ENCODE measurements at regions not wholly inside any gene's neighbourhood (a gene's known extent, or its start where the extent isn't known, plus 50 kb on each side); places are given as distances from the start of the nearest gene placed in this dataset.
"Not testable (repeated sequence)": the region's sequence is repeated elsewhere in the genome, so short reads cannot be mapped to it uniquely, and the experiment has no call there.

DNA sequence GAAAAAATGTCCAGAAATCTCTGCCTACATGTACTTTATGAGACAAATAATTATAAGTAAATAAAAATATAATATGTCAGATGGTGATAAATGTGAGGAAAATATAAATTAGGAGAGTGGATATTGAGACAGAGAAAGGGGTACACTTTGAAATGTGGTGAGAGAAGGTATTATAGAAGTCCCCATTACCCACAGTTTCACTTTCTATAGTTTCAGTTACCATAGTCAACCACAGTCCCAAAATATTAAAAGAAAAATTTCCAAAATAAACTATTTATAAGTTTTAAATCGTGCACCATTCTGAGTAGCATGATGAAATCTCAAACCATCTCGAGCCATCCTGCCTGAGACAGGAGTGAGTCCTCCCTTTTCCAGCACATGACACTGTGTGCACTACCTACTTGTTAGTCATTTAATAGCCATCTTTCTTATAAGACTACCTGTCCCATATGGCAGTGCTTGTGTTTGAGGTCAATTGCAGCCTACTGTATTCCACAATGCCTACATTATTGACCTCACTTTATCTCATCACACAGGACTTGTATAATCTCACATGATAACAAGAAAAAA is 653.7 kb downstream of the DACH1 start:
- DNase-seq, result no peak

DNA sequence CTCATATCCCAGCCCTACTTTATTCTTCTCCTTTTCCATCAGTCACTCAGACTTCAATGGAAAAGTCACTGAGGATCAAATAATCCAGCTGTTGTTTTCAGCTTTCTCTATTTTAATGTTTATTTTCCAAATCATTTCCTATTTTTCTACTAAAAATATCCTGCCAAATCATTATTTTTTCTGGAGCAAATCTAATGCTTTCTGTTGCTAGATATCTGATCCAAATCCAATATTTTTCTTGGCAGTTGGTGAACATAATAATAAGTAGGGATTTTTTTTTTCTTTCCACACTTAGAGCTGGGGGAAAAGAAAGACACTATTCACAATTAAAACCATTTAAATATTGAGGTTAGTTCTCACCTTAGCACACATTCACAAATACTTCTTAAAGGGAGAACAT is 656.1 kb downstream of the DACH1 start:
- no peak for DNase-seq

DNA sequence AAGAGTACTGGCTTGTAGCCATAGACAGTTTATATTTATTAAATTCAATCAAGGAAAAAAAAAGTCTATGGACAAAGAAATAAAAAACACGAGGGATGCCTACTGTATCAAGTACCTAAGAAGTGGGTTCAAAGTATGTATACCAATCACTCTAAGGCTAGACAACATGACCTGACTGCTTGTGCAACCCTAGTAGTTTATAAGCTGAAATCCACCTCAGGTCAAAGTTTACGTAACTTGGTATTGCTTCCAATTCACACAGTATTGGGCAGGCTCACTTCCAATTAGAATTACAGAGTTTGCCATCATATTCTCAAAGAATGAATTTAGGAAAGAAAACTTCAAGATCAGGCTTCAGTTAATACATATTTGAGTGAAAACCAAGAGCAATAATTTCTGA is 657.8 kb downstream of the DACH1 start:
- no peak for DNase-seq

DNA sequence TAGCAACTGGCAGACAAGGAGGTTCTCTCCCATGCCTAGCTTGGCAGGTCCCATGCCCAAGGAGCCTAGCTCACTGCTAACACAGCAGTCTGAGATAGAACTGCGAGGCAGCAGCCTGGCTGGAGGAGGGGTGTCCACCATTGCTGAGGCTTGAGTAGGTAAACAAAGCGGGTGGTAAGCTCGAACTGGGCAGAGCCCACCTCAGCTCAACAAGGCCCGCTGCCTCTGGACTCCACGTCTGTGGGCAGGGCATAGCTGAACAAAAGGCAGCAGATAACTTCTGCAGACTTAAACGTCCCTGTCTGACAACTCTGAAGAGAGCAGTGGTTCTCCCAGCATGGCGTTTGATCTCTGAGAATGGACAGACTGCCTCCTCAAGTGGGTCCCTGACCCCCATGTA is 682.4 kb downstream of the DACH1 start:
- DNase-seq, result not testable (repeated sequence)

DNA sequence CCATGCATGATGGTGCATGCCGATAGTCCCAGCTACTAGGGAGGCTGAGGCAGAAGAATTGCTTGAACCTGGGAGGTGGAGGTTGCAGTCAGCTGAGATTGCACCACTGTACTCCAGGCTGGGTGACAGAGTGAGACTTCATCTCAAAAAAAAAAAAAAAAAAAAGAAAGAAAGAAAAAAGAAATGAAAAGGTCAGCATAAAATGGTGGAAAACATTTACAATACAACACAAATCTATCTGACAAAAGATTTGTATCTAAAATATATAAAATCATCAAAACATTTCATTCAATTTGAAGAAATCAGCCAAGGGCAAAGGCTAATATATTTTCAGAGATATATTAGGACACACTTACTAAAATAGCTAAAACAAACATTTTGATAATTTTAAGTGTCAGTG is 683.7 kb downstream of the DACH1 start:
- DNase-seq, result not testable (repeated sequence)

DNA sequence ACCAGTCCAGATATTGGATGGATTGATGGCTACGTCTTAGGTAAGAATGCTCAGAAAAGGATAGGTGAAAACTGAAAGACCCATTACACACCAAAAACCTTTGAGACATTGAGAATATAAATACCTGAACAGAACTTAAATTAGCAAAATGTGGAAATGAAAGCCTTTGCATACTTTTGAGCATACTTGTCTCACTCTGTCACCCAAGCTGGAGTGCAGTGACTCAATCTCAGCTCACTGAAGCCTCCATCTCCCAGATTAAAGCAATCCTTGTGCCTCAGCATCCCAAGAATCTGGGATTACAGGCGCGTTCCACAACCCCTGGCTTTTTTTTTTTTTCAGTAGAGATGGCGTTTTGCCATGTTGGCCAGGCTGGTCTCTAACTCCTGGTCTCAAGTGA is 695.3 kb downstream of the DACH1 start:
- no peak for DNase-seq

DNA sequence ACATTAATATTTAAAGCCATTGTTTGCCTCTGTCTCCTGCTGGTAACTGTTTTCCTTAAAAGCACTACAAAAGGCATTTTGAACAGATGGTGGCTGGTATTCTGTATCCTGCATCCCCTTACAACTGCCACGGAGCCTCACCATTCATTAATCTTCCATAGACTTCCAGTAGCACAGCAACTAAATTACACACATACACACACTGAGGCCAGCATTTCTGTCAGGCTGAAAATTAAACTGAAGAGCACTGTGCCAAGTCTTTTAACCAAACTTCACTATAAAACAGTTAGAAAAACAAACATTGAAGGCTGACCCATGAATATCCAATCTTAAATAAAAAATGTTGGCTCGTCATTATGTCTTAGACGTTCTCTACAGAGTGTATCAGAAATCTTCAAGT is 697.8 kb downstream of the DACH1 start:
- DNase-seq, result no peak

DNA sequence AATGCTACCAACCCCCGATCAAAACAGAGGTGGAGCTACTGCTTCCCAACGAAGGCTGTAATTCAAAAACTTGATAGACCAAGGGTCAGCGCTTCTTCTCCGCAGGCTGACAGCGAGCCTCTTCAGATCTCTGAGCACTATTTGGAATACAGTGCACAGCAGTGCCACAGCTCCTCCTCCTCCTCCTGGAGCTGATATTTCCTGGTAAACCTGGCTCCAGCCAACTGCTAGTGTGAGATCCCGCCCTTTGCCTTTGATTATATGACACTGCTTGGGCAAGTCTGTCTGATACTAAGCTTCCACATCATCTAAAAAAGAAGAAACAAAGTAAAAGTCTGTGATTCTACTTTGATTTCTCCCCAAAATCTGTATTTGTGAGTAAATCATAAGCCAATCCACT is 710.5 kb downstream of the DACH1 start:
- DNase-seq, result no peak

DNA sequence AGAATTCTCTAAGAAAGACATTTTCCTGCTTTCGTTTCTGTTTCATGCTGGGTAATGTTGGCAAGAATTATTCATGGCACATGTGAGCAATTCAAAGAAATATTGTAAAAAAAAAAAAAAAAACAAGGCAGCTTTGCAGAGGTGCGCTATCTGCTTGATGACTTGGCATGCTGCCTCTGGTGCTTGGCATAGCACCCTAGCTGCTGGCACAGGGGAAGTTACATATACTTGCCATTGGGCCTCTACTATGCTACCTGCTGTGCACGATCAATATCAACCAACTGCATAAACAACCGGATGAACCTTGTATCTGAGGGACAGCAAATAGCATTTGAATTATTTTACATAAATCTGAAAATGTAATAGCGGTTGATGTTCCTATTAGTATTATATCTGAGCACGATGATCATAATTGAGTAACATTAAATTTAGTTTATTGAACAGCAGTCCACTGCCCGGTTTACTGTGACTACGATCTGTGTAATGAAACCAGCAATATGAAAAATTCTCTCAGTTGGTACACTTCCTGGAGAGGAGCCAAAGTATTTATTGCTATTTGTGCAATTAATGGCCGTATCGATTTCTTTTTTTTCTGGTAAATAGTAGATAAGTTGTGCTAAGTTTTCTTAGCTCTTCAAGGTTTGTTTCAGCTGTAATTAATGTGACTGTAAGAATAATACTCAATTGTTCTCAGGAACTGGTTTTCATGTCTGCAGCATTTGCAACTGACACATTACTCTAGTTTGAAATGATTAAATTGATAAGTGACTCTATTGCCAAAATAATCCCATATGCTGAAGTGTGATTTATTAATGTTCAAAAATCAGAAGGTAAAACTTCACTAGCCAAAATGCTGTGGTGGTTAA is 717.3 kb downstream of the DACH1 start:
- DNase-seq, result no peak

DNA sequence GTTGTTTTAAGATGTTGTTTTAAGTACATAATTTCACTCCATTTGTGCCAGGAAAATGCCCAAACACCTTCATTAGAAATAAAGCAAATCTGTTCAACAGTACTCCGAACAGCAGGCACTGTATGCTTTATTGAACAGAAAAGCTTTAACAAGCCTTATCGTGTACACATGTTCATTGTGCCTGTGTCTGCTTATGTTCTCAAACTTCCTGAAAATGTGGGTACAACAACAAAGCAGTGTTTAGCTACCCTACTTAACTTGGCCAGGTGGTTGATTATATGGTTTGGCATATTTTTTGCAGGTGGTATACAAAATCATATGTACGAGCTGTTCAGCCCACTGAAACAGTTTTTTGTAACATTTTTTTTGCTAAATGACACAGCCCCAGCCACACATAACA is 718.0 kb downstream of the DACH1 start:
- no peak for DNase-seq

DNA sequence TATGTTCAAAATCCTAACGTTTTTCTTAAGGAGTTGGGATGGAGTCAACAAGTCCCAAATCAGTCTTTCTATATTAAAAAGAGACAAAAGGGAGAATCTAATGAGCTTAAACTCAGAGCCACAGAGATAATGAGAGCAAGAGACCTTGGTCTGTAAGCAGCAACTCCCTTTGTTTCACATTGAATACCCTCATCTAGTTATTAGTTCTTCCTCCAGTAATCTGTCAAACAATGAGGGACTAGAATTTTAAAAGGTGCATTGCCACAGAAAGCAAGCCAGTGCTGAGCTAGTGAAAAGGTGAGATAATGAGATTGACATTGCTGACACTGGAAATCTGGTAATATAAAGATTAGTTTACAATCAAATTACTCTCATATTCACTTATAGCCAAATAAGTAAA is 718.6 kb downstream of the DACH1 start:
- DNase-seq, result no peak

DNA sequence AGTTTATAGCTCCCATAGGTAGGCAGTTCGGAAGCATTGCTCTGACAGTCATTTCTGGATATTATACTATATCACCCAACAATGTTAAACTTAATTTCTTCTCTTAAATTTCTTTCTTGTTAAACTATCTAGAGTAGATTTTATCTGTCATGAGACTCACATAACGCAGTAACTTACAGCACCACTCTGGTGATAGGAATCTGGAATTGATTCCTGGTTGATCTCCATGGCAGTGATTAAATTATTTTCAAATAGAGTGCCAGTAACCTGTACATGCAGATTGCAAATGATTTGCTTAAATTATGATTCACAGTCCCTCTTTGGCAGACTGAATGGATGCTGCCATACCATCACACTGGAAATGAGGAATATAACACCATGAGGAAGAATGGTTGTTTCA is 722.1 kb downstream of the DACH1 start:
- no peak for DNase-seq

DNA sequence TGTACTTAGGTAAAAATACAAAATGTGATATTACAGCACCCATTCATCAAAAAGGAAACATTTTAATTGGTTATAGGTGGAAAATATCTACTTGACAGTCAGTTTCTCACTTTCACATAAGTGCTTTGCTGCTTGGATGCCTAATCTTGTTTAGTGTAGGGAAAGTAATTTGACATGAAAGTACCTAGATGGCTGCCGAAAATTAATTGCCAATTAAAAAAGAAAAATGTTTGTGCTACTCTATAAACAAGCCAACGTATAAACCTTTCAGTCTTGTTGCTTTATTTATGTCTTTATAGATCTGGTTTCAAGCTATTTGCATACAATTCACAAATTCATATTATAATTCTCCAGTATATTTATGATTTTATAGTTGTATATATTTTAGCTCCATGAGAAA is 729.9 kb downstream of the DACH1 start:
- DNase-seq, result no peak

DNA sequence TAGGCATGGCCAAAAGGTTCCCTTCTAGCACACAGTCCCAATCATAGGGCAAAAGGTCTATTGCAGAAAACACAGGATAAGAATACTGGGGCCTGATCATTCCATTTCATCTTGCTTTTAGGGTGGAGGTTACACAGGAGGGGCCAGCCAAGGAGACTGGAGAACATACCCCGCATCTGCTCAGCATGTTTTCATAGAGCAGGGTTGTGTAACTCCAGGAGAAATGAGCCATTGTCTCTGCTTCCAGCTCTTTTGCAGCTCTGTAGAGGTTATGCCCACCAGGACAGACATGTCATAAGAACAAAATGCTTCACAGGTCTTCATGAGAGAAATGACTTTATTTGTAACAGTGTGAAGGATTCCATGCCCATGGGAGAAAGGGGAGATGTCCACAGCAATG is 742.8 kb downstream of the DACH1 start:
- DNase-seq, result no peak

DNA sequence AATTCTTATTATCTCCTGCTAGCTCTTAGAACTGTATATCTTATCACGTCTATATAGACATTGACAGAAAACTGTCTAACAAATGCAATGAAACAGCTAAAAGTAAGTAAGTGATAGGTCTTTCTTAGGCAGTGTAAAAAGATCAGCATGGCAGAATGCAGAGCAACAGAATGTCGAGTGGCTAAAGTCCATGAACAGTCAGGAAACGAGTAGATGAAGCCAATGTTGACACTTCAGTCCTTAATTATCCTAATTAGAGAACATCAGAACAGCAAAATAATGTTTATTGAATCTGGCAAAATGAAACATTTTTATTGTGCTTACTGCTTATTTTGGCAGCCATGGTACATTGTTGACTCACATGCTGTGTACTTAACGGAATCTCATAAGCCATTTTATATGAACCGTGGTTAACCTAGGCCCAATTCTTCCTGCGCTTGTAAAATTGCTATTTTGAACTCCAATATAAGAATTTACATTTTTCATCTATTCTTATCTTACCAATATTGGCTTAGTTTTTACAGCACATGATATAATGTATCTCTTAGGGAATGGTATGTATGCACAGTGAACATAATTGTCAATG is 748.1 kb downstream of the DACH1 start:
- DNase-seq, result no peak

DNA sequence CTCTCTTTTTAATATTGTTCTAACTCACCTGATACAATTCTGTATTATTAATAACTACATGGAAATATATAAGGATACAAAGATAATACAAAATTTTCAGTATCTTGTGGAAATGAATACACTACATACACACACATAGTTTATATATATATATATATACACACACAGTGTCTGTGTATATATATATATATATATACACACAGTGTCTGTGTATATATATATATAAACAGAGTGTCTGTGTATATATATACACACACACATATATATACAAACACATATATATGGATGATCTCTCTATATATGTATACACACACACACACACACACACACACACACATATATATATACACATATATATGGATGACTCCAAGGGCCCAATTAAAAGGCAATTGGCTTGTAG is 749.1 kb downstream of the DACH1 start:
- DNase-seq, result no peak

DNA sequence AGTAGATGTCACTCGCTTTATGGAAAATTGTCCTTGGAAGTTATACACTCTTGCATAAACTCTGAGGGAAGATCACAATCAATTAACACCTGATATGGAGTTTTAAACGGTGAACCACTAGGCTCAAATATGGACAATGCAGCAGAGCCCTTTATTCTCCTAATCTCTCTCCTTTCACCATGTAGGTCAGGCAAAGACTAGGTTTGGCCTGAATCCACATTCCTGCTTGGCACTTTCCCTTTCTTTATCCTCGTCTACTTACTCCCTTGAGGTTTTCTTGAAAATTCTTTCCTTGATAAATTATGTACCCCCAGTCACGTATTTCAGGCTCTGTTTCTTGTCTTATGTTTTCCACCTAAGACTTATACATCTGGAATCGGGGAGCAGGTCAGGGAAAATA is 751.7 kb downstream of the DACH1 start:
- no peak for DNase-seq

DNA sequence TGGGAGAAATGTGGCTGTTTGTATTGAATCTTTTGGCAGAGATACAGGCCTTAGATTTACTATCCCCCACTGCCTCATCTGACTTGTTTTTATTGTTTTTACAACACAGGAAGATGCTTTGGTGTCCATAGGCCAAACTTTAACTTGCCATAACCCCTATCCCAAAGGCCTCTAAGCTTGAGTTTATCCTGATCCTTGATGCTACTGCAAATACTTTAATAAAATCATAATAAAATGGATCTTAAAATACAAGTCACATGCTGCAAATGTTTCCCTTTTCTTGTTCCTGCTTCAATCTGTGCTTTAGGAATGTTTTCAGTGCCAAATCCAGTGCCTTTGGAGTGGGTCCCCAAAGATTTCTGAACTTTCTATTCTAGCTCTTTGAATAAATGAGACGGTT is 770.6 kb downstream of the DACH1 start:
- DNase-seq, result no peak

DNA sequence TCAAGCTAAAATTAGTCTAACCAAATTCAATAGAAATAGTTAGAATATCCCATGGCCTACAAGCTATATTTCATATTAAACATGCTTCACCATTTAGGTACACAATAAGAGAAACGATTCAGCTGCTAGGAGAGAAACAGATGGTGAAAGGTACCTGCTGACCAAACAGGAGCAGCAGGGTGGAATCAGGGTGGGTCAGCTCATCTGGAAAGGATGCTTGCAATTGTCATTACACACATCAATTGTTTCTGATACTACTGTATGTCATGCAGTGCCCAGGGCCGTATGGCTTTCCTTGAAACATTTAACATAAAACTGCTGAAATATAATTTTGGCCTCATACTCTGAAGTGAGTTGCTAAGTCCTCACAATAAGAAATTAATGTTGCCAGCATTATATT is 776.0 kb downstream of the DACH1 start:
- no peak for DNase-seq

DNA sequence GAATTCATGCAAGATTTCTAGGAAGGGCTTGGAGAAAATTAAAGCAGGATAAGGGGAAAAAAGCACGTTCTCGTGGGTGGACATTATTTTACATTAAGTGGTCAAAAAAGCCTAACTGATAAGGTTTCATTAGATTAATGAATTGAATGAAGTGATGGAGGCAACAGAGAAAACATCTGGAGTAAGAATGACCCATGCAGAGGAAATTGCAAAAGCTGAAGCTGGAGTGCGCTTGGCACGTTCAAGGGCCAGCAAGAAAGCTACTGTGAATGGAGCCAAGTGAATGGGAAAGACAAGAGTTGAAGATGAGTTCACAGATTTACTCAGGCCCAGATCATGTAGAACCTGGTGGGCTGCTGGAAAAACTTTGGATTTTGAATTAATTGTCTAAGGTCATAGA is 777.9 kb downstream of the DACH1 start:
- no peak for DNase-seq

DNA sequence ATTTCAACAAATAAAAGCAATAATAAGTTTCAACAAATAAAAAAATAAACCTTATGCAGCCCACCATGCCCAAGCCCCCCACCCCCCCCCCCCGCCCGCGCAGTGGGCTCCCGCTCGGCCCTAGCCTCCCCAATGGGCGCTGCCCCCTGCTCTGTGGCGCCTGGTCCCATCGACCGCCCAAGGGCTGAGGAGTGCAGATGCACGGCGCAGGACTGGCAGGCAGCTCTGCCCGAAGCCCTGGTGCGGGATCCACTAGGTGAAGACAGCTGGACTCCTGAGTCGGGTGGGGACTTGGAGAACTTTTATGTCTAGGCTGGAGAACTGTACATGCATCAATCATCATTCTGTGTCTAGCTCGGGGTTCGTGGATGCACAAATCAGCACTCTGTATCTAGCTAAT is 779.6 kb downstream of the DACH1 start:
- no peak for DNase-seq

DNA sequence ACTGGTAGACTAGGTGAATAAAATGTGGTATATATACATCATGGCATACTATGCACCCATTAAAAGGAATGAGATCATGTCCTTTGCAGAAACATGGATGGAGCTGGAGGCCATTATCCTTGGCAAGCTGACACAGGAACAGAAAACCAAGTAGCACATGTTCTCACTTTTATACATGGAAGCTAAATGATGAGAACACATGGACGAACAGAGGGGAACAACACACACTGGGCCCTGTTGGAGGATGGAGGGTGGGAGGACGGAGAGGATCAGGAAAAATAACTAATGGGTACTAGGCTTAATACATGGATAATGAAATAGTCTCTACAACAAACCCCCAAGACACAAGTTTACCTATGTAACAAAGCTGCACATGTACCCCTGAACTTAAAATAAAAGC is 780.0 kb downstream of the DACH1 start:
- DNase-seq, result no peak

DNA sequence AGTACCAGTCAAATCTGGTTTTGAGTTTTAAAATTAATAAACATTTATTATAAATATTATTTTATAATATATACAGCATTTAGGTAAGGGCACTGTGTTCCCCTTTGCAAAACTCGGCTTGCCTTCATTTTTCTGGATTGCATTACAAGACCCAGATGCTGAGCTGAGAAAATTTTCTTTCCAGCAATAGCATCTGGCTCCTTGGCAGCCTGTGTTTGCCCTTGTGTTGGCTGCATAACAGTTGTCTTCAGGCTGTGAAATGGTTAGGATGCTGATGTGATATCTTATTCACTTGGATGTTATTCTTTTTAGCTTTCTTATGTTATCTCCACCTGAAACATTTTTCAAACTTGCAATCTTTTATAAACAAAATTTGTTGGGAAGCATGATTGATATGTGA is 784.4 kb downstream of the DACH1 start:
- no peak for DNase-seq

DNA sequence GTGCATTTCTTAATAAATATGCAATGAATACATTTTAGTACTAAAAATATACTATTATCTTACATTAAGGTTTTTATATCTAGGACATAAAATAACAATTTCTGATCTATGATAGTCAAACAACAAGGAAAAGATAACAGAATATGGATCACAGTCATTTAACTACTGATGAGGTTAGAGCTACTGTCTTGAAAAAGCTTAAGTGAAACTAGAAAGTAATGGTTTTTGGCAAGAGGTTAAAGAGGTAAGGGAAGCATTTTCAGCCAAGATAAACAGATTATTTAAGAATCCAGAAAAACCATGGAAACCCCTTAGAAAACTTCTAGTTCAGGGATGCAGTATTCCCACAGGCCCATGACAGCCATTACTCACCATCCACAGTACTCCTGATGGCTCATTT is 787.4 kb downstream of the DACH1 start:
- no peak for DNase-seq

DNA sequence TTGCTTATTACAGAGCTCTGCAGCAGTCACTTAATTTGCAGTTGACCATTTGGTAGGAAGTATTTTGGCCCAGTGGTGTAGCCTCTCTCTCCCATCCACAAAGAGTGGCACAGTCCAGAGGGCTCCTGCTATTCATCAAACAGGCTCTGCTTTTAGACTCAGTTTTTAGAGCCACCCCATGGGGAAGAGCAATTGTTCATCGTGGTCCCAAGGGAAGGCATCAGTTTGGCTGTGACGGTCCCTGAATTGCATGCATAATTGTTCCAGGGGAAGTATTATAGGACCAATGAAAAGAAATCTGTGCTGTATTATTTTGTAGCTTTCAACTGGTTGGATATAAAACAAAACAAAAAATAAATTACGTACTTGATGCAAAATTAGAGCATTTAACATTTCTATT is 799.0 kb downstream of the DACH1 start:
- DNase-seq, result no peak

Data from MV-4-11 (cell line).